ENCODE measurements at regions not wholly inside any gene's neighbourhood (a gene's known extent, or its start where the extent isn't known, plus 50 kb on each side); places are given as distances from the start of the nearest gene placed in this dataset.

DNA sequence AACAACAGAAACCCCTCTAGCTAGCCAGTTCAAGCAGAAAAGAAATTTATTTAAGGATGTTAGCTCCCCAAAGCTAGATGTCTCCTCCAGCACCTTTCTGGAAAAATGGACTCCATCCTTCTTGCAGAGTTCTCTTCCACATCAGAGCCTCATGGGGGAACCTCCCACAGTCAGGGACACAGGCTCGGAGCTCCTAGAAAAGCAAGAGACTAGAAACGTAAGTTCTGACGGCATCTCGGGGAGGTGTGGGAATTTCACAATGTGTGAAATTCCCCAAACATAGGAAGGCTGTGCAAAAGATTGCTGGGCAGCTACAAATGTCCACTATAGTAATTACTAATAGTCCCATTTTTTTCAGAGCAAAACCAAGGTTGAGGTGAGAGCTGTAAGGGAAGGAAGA is 184.8 kb downstream of the EVX1 start:
- TF ChIP-seq, protein P1, sequence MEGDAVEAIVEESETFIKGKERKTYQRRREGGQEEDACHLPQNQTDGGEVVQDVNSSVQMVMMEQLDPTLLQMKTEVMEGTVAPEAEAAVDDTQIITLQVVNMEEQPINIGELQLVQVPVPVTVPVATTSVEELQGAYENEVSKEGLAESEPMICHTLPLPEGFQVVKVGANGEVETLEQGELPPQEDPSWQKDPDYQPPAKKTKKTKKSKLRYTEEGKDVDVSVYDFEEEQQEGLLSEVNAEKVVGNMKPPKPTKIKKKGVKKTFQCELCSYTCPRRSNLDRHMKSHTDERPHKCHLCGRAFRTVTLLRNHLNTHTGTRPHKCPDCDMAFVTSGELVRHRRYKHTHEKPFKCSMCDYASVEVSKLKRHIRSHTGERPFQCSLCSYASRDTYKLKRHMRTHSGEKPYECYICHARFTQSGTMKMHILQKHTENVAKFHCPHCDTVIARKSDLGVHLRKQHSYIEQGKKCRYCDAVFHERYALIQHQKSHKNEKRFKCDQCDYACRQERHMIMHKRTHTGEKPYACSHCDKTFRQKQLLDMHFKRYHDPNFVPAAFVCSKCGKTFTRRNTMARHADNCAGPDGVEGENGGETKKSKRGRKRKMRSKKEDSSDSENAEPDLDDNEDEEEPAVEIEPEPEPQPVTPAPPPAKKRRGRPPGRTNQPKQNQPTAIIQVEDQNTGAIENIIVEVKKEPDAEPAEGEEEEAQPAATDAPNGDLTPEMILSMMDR (IDR thresholded peaks at IDR 0.05) = no peak

DNA sequence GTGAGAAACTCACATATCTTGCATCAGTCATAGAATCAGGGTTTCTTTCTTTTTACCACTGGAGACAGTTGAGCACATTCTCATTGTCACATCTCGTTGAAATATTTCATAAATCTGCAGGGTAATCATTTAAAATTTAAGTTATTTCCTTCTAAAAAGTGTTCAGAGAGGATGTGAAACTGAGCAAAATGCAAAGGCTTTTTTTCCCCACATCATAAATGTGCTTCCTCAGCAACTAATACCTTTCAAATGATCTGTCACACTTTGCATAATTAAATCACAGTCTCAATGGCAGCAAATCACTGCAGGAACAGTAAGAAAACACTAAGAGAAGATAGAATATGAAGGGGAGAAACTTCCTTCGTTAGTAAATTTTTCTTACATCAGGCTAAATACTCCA is 187.5 kb downstream of the EVX1 start:
- TF ChIP-seq, protein P1 (IDR thresholded peaks at IDR 0.05) = no peak

DNA sequence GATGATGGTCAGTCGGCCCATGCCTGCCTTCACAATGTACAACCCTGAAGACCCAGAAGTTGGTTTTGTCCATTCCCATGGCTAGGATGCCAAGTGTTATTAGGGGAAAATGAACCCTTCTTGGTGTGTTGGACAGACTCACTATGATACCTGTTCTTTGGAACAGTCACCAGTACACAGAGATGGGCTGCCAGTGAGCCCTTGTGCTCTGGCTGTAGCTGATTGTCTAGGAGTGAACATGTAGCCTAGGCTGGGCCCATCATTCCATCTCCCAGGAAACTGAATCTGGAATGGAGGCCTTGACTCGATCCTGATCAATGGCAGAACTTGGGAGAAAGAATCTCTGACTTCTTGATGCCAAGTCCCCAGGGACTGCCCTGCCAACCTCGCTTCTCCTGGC is 188.9 kb downstream of the EVX1 start:
- TF ChIP-seq, protein P1 (IDR thresholded peaks at IDR 0.05) = no peak

DNA sequence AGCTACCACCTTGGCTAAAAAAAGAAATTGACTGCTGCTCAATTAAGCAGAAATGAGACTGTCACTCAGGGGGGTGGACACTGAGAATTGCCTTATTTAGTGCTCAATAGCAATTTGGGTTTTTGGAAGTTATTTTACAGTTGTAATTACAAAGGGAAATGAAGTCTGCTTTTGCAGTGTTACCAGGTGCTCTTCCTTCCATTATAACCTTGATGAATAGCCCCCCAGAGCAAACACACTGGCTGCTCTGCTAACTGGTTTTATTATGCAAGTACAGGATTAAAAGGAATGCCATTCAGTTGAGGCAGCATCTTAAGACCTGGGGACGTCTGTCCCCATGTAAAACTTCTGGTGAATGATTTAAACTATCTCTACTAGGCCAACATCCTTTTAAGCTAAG is 191.0 kb downstream of the EVX1 start:
- TF ChIP-seq, protein P1 (IDR thresholded peaks at IDR 0.05) = no peak

DNA sequence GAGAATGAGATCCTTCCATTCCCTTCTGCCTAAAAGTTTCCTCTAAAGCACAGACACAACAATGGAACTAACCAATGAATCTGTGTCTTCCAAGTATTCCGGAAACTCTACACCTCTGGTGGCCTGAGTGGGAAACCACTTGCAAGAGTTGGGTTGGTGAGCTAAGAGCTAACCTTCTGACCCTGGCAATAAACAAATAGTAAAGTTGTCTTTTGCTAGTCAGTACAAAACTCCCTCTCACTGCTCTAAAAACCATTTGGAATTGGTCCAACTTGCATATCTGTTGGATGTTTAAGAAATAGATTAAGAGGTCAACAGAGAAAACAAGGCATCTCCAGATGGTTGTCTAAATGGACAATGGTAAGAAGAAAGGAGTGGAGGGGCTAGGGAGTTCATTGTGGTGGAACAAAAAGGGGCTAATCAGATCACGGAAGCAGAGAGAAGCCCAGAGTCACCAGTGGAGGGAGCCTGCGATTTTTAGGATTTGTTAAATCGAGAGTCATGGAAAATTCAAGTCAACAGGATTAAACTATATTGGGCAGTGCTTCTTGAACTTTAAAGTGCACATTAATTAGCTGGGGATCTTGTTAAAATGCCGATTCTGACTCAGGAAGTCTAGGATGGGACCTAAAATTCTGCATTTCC is 192.3 kb downstream of the EVX1 start:
- TF ChIP-seq, protein P1 (IDR thresholded peaks at IDR 0.05) = peak; percentile 23; the same call in 1 of the 2 replicates

DNA sequence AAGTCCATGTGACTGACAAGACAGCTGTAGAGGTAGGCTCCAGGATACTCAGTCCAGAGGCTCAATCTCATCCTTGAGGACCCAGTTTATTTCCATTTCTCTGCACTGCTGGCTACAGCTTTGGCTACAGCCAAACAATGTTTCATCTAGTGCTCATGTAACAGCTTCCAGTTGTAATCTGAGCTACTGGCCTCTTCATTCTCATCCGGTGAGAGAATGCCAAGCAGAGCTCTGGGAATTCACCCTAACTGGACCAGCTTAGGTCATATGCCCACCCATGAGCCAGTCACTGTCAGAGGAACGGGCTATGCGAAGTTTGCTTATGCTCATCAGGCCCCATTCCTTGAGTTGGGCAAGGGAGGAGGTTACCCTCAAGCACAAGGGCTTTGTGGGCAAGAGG is 192.9 kb downstream of the EVX1 start:
- TF ChIP-seq, protein P1 (IDR thresholded peaks at IDR 0.05) = no peak

DNA sequence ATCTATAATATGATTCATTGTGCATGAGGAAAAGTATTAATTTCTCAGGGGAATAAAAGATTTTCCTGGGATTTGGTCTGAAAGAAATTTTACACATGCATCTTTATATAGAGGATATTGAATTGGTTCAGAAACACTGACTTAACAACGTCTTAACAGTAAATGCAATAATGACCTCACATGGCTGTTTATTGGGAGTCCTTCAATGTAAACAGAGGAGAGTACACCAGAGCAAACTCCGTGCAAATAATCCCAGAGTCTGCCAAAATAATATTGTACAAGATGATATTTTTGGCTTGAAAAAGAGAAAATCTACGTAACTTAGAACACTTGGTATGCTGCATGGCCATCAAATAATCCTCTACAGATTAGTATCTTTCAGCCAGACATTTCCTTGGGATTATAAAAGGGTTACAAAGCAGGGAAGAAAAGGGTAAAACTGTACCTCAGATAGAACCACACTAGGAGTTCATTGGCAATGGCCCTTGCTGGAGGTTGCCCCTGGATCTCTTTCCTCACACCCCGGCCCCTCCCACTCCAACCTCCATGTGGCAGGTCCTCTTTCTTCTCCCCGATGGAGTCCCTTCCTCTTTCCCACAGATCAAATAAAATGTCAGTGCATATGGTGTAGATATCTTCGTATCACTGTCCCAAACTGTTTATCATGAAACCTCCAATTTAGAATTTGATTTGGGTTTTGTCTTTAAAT is 196.4 kb downstream of the EVX1 start:
- TF ChIP-seq, protein P1 (IDR thresholded peaks at IDR 0.05) = no peak

Data from LNCAP (cell line).